GM12873 (cell line): ENCODE measurements at regions not wholly inside any gene's neighbourhood (a gene's known extent, or its start where the extent isn't known, plus 50 kb on each side); places are given as distances from the start of the nearest gene placed in this dataset.

Source experiments
- TF ChIP-seq, protein P1 (sequence below): IDR thresholded peaks from 2 replicates; pipeline ENCODE4 v1.5.1; 2012; ENCODE audit warnings: low read depth, mild to moderate bottlenecking, moderate library complexity, low read length, control low read depth; ENCODE audit not compliant: insufficient read depth; ENCODE audit errors: missing control alignments

DNA sequence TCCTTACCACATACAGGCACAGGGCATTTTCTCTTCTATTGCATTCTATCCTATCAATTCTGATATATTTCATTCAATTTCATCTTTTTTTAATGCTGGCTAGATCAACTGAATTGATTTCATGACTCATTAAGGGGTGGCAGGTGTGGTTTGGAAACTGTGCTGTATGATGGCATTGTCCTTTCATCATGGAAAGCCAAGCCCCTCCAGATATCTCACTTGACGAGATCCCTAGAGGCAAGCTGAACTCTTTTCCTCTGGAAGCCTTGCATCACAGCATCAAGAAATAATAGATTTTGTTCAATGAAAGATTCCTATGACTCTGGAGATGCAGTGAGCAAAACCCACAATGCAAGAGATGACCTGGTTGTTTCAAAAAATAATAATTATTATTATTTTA, 401.2 kb downstream of the PREX1 start:
- TF ChIP-seq, protein P1, sequence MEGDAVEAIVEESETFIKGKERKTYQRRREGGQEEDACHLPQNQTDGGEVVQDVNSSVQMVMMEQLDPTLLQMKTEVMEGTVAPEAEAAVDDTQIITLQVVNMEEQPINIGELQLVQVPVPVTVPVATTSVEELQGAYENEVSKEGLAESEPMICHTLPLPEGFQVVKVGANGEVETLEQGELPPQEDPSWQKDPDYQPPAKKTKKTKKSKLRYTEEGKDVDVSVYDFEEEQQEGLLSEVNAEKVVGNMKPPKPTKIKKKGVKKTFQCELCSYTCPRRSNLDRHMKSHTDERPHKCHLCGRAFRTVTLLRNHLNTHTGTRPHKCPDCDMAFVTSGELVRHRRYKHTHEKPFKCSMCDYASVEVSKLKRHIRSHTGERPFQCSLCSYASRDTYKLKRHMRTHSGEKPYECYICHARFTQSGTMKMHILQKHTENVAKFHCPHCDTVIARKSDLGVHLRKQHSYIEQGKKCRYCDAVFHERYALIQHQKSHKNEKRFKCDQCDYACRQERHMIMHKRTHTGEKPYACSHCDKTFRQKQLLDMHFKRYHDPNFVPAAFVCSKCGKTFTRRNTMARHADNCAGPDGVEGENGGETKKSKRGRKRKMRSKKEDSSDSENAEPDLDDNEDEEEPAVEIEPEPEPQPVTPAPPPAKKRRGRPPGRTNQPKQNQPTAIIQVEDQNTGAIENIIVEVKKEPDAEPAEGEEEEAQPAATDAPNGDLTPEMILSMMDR: no peak

- TF ChIP-seq, protein P1: no peak
Observed at GRCh38 chr20:48425817-48426612, 401.8 kb downstream of the PREX1 start.

DNA sequence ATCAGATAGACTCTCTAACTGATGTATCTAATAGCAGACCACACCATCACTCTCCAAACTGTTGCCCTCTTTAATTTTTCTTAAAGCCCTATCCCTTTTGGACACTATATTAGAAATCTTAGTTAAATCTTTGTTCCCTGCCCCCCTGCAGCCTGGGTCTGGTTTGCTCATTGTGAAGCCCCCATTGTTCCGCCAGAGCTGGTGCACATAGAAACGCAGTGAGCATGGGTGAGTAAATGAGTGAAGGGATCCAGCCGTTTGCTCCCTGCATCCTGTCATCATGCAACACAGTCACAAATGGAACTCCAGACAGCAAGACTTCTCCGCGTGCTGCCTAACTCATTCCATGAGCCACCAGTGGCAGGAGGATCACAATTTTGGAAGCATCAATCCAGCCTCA, 402.5 kb downstream of the PREX1 start:
- TF ChIP-seq, protein P1: no peak

DNA sequence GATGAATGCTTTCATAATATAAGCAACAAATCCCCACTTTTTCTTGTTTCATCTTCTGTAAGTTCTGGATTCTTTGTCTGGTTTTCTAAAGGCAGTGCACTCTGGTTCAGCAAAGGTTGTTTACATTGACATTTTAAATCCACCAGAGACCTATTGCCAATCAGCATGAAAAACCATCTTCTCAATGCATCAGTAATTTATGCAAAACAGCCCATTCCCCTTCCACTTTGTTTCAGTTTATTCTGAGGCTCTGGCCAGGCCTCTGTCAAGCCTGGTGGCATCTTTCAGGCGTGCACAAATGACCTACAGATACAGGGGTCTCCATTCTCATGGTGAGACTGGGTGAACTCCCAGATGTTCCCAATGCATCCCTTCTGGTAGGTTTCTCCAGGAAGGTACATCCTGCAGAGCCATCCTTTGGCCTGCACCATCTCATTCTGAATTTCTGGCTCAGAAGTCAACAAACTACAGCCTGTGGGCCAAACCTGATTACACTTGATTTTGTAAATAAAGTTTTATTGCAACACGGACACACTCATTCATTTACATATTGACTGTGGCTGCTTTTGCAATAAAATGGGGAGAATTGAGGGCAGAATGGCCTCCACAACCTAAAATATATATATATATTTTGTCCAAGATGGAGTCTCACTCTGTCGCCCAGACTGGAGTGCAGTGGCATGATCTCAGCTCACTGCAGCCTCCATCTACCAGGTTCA, 405.4 kb downstream of the PREX1 start:
- TF ChIP-seq, protein P1: no peak

- TF ChIP-seq, protein P1: peak; percentile 6
Observed at GRCh38 chr20:48421547-48421946, 406.3 kb downstream of the PREX1 start.

DNA sequence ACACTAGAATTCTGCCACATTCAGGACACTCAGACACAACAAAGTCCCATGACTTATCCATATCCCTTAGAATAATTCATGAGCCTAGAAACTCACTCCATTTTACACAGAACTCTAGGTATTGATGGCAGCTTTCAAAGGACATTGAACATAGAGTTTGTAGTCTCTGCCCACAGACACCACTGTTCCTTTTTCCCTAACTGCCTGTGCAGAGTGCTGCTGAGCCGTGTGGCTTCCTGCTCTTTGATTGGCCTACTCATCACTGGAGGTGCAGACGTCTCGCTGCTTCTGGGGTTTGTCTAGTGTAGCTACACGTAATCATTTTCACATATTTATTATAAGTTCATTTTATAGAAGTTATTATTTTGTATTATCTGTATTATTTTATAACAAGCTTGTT, 407.6 kb downstream of the PREX1 start:
- TF ChIP-seq, protein P1: no peak

DNA sequence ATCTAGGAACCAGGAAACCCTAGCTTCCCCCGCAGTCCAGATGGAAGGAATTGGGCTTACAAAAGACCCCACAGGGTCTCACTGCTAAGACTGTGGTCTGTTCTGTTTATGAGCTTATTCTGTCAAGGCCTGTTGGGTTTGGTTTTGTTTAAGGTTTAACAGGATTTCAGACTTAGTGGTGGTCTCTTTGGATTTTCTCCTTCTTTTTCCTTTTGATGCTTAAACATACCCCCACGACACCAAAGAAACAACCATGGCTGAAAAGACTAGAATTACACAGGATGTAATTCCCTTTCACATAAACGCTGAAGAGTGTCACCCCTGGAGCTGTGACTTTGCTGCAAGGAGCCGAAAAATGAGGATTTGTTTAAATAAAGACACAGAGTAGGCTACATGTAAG, 408.6 kb downstream of the PREX1 start:
- TF ChIP-seq, protein P1: no peak
